Lung (tissue), 11 donors: ENCODE measurements at regions not wholly inside any gene's neighbourhood (a gene's known extent, or its start where the extent isn't known, plus 50 kb on each side); places are given as distances from the start of the nearest gene placed in this dataset.

Experiments
- ATAC-seq: fragments of 200-7000 bp; cut with Tn5 transposase; one replicate; pipeline ENCODE4 v1.9.1; 2020; ENCODE audit warnings: moderate number of reproducible peaks; ENCODE audit not compliant: insufficient read depth, low FRiP score
- DNase-seq, 3 donors: peaks; one replicate each; pipeline ENCODE4 v3.0.0-alpha.2; 2013 to 2017
- H3K27ac ChIP-seq, 2 donors: one replicate each; pipeline ENCODE4 v1.5.1; 2013; ENCODE audit warnings: mild to moderate bottlenecking in 2 of 2, moderate library complexity in 2 of 2, control low read depth in 1 of 2, inconsistent platforms in 1 of 2, low read depth in 1 of 2, low read length in 1 of 2
- H3K27me3 ChIP-seq, 3 donors: one replicate each; pipeline ENCODE4 v1.5.1; 2013; ENCODE audit warnings: low read length in 2 of 3; ENCODE audit not compliant: control insufficient read depth in 3 of 3, insufficient read depth in 3 of 3
- H3K36me3 ChIP-seq, 4 donors: one replicate each; pipeline ENCODE4 v1.5.1; 2013; ENCODE audit warnings: low read length in 4 of 4, mild to moderate bottlenecking in 1 of 4, moderate library complexity in 1 of 4; ENCODE audit not compliant: control insufficient read depth in 4 of 4, insufficient read depth in 4 of 4
- H3K4me1 ChIP-seq, 5 donors: one replicate each; pipeline ENCODE4 v1.5.1; 2013; ENCODE audit warnings: low read length in 5 of 5, mild to moderate bottlenecking in 2 of 5, moderate library complexity in 1 of 5; ENCODE audit not compliant: control insufficient read depth in 5 of 5, insufficient read depth in 5 of 5
- H3K4me3 ChIP-seq: one replicate; pipeline ENCODE4 v1.5.1; 2013; ENCODE audit warnings: mild to moderate bottlenecking, control low read depth, moderate library complexity
- H3K9ac ChIP-seq, 2 donors: one replicate each; pipeline ENCODE4 v1.5.1; 2013; ENCODE audit warnings: low read length in 2 of 2, control low read depth in 1 of 2; ENCODE audit not compliant: insufficient read depth in 1 of 2
- H3K9me3 ChIP-seq, 4 donors: one replicate each; pipeline ENCODE4 v1.5.1; 2013; ENCODE audit warnings: low read length in 3 of 4, mild to moderate bottlenecking in 1 of 4, moderate library complexity in 1 of 4; ENCODE audit not compliant: control insufficient read depth in 4 of 4, insufficient read depth in 3 of 4
- WGBS, 2 donors: extraction: QIAGEN DNeasy Blood & Tissue Kit; methylation state at CpG; one replicate each; pipeline ENCODE4 v1.1.7; 2013; 5-methylcytosine and 5-hydroxymethylcytosine counted together
- TF ChIP-seq, protein P1 (sequence below): IDR thresholded peaks from 2 replicates; pipeline ENCODE4 v1.5.1; 2012; ENCODE audit warnings: mild to moderate bottlenecking; ENCODE audit errors: control extremely low read depth, extremely low read depth
- donor health status: control.
- donor health status: control.
- donor health status: Bipolar disorder and iron deficiency.
- donor health status: healthy.
- donor health status: DM: yes; HTN: yes; CAD: no.

DNA sequence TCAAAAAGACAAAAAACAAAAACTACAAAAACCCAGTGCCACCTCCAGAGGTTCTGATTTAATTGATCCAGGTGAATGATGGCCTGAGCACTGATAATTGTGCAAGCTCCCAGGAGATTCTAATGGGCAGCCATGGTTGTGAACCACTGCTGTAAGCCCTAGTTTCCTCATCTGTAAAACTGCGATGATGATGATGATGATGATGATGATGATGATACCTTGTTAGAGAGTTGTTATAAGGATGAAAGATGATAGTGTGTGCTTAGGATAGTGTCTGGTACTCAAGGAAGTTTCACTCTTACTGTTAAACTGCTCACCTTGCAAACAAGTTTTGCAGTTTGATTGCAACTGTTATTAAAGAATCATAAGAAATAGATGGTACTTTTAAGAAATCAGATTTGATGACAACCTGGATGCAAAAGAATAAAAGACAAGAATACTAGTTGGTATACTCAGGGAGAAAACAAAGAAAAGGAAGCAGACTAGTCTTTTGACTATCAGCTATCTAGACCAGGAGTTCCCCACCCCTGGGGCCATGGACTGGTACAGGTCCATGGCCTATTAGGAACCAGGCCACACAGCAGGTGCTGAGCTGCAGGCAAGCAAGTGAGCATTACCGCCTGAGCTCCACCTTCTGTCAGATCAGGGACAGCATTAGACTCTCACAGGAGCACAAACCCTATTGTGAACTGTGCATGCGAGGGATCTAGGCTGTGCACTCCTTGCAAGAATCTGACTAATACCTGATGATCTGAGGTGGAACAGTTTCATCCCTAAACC lies 98.0 kb downstream of the OR2K2 start:
- WGBS, 2 donors, result 88 to 91% methylated on average over 3 of the region's 3 CpGs
- H3K27me3 ChIP-seq, result no peaks in the 10 kb centered on the region
- no peaks in the 10 kb centered on the region for H3K36me3 ChIP-seq
- no peak overlapping the region for H3K4me3 ChIP-seq
- TF ChIP-seq, protein P1, sequence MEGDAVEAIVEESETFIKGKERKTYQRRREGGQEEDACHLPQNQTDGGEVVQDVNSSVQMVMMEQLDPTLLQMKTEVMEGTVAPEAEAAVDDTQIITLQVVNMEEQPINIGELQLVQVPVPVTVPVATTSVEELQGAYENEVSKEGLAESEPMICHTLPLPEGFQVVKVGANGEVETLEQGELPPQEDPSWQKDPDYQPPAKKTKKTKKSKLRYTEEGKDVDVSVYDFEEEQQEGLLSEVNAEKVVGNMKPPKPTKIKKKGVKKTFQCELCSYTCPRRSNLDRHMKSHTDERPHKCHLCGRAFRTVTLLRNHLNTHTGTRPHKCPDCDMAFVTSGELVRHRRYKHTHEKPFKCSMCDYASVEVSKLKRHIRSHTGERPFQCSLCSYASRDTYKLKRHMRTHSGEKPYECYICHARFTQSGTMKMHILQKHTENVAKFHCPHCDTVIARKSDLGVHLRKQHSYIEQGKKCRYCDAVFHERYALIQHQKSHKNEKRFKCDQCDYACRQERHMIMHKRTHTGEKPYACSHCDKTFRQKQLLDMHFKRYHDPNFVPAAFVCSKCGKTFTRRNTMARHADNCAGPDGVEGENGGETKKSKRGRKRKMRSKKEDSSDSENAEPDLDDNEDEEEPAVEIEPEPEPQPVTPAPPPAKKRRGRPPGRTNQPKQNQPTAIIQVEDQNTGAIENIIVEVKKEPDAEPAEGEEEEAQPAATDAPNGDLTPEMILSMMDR, result no peak
- H3K27ac ChIP-seq, result no peak overlapping the region
- no peak for ATAC-seq
- no peak for DNase-seq
- peaks cover 0 to 4% (median 0%) of the 10 kb centered on the region in 5 donors for H3K4me1 ChIP-seq
- H3K9ac ChIP-seq, result no peak overlapping the region
- H3K9me3 ChIP-seq, result no peaks in the 10 kb centered on the region

DNA sequence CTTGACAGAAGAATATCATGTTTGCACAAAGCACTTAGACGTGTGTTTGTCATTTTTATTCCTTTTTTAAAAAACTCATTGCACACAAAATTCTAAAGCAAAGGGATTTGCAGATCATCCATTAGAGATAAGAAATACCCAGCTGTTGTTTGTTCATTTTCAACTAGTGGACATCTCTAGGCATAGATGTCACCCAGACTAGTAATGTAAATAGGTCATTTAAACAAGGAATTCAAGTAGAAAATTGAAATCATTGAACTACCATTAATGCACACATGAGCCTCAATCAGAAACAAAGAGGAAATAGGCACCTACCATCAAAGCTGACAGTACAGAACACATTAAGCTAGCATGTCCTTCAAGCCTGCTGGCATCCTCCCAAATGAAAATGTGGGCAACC lies 107.3 kb downstream of the OR2K2 start:
- TF ChIP-seq, protein P1, result no peak
- H3K27ac ChIP-seq, result no peak overlapping the region
- no peak overlapping the region for H3K4me3 ChIP-seq
- H3K36me3 ChIP-seq, result no peaks in the 10 kb centered on the region
- ATAC-seq (no peak), DNase-seq (no peak)
- H3K9ac ChIP-seq, result no peak overlapping the region
- no peaks in the 10 kb centered on the region for H3K4me1 ChIP-seq
- H3K9me3 ChIP-seq, result peaks cover 0 to 2% (median 0%) of the 10 kb centered on the region in 4 donors
- H3K27me3 ChIP-seq, result no peaks in the 10 kb centered on the region
- WGBS, 2 donors, result 68 to 82% methylated on average over 1 of the region's 1 CpG

GRCh38 chr9:111212874-111213273 lies 117.2 kb downstream of the OR2K2 start:
- ATAC-seq, result no peak
- WGBS, 2 donors, result 88 to 97% methylated on average over 6 of the region's 6 CpGs

More at GRCh38 chr9:111212874-111213273, 117.2 kb downstream of the OR2K2 start:
- H3K36me3 ChIP-seq, result no peaks in the 10 kb centered on the region
- H3K27me3 ChIP-seq, result no peaks in the 10 kb centered on the region
- no peaks in the 10 kb centered on the region for H3K4me1 ChIP-seq
- H3K27ac ChIP-seq, result no peak overlapping the region
- no peak for DNase-seq
- no peak overlapping the region for H3K9ac ChIP-seq
- no peak overlapping the region for H3K4me3 ChIP-seq
- H3K9me3 ChIP-seq, result peaks cover 0 to 5% (median 0%) of the 10 kb centered on the region in 4 donors
- TF ChIP-seq, protein P1, result no peak
